ENCODE measurements at regions not wholly inside any gene's neighbourhood (a gene's known extent, or its start where the extent isn't known, plus 50 kb on each side); places are given as distances from the start of the nearest gene placed in this dataset.

DNA sequence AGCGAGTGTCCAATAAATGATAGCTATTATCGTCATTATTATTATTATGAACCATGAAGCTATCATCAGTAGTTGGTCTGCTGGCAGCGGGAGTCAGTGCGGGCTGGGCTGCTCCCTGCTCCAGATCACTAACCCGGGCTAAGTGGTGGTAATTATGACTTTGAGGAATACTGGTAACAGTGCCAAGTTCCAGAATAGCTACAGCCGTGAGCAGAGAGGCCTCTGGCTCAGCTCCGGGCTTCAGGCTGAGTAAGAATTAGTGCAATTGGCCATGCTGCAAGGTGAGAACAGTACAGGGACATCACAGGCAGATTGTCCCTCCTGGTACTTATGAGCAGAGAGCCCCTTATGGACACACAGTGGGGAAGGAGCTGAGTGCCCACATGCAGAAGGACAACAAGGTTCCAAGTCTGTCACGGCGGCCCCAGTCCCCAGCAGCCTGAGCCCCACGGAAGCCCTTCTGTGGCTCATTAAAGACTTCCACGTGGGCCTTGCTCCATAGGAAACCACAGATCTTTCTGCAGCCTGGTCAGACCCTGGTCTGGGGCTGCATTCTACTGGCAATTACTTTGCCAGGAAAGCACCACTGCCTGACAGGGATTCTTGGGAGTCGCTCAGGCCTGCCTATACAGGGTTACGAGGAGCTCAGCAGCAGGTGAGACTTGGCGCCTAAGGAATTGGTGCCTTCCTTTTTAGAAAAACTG is 235.1 kb downstream of the RRAGC start:
- TF ChIP-seq POLR2AphosphoS5 (IDR thresholded peaks at IDR 0.05; ENCODE audit: low read depth) (no peak), REST (IDR thresholded peaks at IDR 0.05; ENCODE audit: unreplicated experiment) (no peak), ETS1 (IDR thresholded peaks at IDR 0.05) (no peak), EZH2 (IDR thresholded peaks at IDR 0.05; ENCODE audit: low read depth, unreplicated experiment) (no peak), STAT1 (IDR thresholded peaks at IDR 0.05; ENCODE audit: unreplicated experiment) (no peak), ZNF331 (CRISPR knock-in tag; IDR thresholded peaks at IDR 0.05; ENCODE audit: low read depth) (no peak), JUNB (IDR thresholded peaks at IDR 0.05; ENCODE audit: unreplicated experiment) (no peak), EZH2phosphoT487 (IDR thresholded peaks at IDR 0.05; ENCODE audit: unreplicated experiment) (no peak), ZNF114 (CRISPR knock-in tag; IDR thresholded peaks at IDR 0.05) (no peak), CREB1 (CRISPR knock-in tag; IDR thresholded peaks at IDR 0.05; ENCODE audit: low read depth) (no peak), NANOG (IDR thresholded peaks at IDR 0.05; ENCODE audit: borderline replicate concordance) (no peak)
- TF ChIP-seq, protein P1, sequence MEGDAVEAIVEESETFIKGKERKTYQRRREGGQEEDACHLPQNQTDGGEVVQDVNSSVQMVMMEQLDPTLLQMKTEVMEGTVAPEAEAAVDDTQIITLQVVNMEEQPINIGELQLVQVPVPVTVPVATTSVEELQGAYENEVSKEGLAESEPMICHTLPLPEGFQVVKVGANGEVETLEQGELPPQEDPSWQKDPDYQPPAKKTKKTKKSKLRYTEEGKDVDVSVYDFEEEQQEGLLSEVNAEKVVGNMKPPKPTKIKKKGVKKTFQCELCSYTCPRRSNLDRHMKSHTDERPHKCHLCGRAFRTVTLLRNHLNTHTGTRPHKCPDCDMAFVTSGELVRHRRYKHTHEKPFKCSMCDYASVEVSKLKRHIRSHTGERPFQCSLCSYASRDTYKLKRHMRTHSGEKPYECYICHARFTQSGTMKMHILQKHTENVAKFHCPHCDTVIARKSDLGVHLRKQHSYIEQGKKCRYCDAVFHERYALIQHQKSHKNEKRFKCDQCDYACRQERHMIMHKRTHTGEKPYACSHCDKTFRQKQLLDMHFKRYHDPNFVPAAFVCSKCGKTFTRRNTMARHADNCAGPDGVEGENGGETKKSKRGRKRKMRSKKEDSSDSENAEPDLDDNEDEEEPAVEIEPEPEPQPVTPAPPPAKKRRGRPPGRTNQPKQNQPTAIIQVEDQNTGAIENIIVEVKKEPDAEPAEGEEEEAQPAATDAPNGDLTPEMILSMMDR (conservative IDR thresholded peaks at IDR 0.05; ENCODE audit: low read depth in 2 of 2) = no peak
- TF ChIP-seq, protein P2, sequence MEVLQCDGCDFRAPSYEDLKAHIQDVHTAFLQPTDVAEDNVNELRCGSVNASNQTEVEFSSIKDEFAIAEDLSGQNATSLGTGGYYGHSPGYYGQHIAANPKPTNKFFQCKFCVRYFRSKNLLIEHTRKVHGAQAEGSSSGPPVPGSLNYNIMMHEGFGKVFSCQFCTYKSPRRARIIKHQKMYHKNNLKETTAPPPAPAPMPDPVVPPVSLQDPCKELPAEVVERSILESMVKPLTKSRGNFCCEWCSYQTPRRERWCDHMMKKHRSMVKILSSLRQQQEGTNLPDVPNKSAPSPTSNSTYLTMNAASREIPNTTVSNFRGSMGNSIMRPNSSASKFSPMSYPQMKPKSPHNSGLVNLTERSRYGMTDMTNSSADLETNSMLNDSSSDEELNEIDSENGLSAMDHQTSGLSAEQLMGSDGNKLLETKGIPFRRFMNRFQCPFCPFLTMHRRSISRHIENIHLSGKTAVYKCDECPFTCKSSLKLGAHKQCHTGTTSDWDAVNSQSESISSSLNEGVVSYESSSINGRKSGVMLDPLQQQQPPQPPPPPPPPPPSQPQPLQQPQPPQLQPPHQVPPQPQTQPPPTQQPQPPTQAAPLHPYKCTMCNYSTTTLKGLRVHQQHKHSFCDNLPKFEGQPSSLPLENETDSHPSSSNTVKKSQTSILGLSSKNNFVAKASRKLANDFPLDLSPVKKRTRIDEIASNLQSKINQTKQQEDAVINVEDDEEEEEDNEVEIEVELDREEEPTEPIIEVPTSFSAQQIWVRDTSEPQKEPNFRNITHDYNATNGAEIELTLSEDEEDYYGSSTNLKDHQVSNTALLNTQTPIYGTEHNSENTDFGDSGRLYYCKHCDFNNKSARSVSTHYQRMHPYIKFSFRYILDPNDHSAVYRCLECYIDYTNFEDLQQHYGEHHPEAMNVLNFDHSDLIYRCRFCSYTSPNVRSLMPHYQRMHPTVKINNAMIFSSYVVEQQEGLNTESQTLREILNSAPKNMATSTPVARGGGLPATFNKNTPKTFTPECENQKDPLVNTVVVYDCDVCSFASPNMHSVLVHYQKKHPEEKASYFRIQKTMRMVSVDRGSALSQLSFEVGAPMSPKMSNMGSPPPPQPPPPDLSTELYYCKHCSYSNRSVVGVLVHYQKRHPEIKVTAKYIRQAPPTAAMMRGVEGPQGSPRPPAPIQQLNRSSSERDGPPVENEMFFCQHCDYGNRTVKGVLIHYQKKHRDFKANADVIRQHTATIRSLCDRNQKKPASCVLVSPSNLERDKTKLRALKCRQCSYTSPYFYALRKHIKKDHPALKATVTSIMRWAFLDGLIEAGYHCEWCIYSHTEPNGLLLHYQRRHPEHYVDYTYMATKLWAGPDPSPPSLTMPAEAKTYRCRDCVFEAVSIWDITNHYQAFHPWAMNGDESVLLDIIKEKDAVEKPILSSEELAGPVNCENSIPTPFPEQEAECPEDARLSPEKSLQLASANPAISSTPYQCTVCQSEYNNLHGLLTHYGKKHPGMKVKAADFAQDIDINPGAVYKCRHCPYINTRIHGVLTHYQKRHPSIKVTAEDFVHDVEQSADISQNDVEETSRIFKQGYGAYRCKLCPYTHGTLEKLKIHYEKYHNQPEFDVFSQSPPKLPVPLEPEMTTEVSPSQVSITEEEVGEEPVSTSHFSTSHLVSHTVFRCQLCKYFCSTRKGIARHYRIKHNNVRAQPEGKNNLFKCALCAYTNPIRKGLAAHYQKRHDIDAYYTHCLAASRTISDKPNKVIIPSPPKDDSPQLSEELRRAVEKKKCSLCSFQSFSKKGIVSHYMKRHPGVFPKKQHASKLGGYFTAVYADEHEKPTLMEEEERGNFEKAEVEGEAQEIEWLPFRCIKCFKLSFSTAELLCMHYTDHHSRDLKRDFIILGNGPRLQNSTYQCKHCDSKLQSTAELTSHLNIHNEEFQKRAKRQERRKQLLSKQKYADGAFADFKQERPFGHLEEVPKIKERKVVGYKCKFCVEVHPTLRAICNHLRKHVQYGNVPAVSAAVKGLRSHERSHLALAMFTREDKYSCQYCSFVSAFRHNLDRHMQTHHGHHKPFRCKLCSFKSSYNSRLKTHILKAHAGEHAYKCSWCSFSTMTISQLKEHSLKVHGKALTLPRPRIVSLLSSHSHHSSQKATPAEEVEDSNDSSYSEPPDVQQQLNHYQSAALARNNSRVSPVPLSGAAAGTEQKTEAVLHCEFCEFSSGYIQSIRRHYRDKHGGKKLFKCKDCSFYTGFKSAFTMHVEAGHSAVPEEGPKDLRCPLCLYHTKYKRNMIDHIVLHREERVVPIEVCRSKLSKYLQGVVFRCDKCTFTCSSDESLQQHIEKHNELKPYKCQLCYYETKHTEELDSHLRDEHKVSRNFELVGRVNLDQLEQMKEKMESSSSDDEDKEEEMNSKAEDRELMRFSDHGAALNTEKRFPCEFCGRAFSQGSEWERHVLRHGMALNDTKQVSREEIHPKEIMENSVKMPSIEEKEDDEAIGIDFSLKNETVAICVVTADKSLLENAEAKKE (CRISPR knock-in tag; IDR thresholded peaks at IDR 0.05) = no peak
- no peak overlapping the region for H3K4me3 Mint-ChIP-seq
- DNase-seq (ENCODE audit: low spot score) (no peak), ATAC-seq (no peak)
- H3K9me3 Mint-ChIP-seq = peaks cover 6% of the 10 kb centered on the region; the same call in 1 of the 3 replicates
- Histone ChIP-seq H3K36me3 (ENCODE audit: insufficient read depth) (no peaks in the 10 kb centered on the region), H3F3A (replicated peaks; ENCODE audit: low read depth) (no peaks in the 10 kb centered on the region), H3K79me2 (replicated peaks; ENCODE audit: insufficient read depth) (no peaks in the 10 kb centered on the region), H3K4me3 (no peak overlapping the region), H3K4me2 (no peak overlapping the region), H3K27ac (ENCODE audit: low read depth) (no peak overlapping the region), H2AFZ (no peak overlapping the region), H3K27me3 (ENCODE audit: insufficient read depth) (no peaks in the 10 kb centered on the region), H3K4me1 (ENCODE audit: insufficient read depth) (no peaks in the 10 kb centered on the region), H4K20me1 (replicated peaks; ENCODE audit: insufficient read depth) (no peaks in the 10 kb centered on the region), H3K9me2 (ENCODE audit: insufficient read depth) (no peaks in the 10 kb centered on the region)
- H3K27me3 Mint-ChIP-seq (ENCODE audit: insufficient read depth, low read depth, poor library complexity) = peaks cover 12% of the 10 kb centered on the region
- H3K4me1 Mint-ChIP-seq = peaks cover 14% of the 10 kb centered on the region
- no peaks in the 10 kb centered on the region for H3K36me3 Mint-ChIP-seq (ENCODE audit: low read depth)
- H3K27ac Mint-ChIP-seq = no peak overlapping the region

Measured in GM23338 (cell line).